Spleen (tissue), 11 donors: ENCODE measurements at regions not wholly inside any gene's neighbourhood (a gene's known extent, or its start where the extent isn't known, plus 50 kb on each side); places are given as distances from the start of the nearest gene placed in this dataset.

Source experiments
- DNase-seq: peaks from one replicate; pipeline ENCODE4 v3.0.0-alpha.2; 2020
- H3K27ac ChIP-seq, 8 donors: fragments of 200-600 bp; sonication (generic) in 7 of 8; 1 replicate in 4 of 8; 2 replicates in 4 of 8; pipeline versions ENCODE4 v1.5.0 to v1.8.0; 2016 to 2021; ENCODE audit warnings: inconsistent platforms in 4 of 8, mild to moderate bottlenecking in 4 of 8, moderate library complexity in 1 of 8
- H3K27me3 ChIP-seq, 7 donors: fragments of 200-600 bp; sonication (generic) in 6 of 7; replicated peaks in 1 of 7; 1 replicate in 4 of 7; 2 replicates in 3 of 7; pipeline versions ENCODE4 v1.5.0 to v1.8.0; 2016 to 2021; ENCODE audit warnings: inconsistent platforms in 3 of 7, mild to moderate bottlenecking in 1 of 7
- H3K36me3 ChIP-seq, 6 donors: fragments of 200-600 bp; sonication (generic) in 5 of 6; 1 replicate in 4 of 6; 2 replicates in 2 of 6; pipeline versions ENCODE4 v1.5.0 to v1.8.0; 2016 to 2021; ENCODE audit warnings: inconsistent platforms in 2 of 6
- H3K4me1 ChIP-seq, 6 donors: fragments of 200-600 bp; sonication (generic) in 5 of 6; 1 replicate in 3 of 6; 2 replicates in 3 of 6; pipeline versions ENCODE4 v1.5.0 to v1.8.0; 2016 to 2021; ENCODE audit warnings: inconsistent platforms in 3 of 6
- H3K4me3 ChIP-seq, 8 donors: fragments of 200-600 bp; sonication (generic) in 7 of 8; 1 replicate in 4 of 8; 2 replicates in 4 of 8; pipeline versions ENCODE4 v1.5.0 to v1.8.0; 2016 to 2021; ENCODE audit warnings: inconsistent platforms in 4 of 8, mild to moderate bottlenecking in 4 of 8, moderate library complexity in 2 of 8
- H3K9me3 ChIP-seq, 8 donors: fragments of 200-600 bp; sonication (generic) in 7 of 8; 1 replicate in 4 of 8; 2 replicates in 4 of 8; pipeline versions ENCODE4 v1.5.0 to v1.8.0; 2016 to 2021; ENCODE audit warnings: inconsistent platforms in 4 of 8
- POLR2A ChIP-seq, 3 donors: fragments of 450-650 bp; IDR thresholded peaks; one replicate each; pipeline ENCODE4 v1.5.1; 2017; ENCODE audit warnings: antibody characterized with exemption in 3 of 3, mild to moderate bottlenecking in 1 of 3
- POLR2AphosphoS5 ChIP-seq, 3 donors: sonication (generic); formaldehyde crosslinking; IDR thresholded peaks; one replicate each; pipeline ENCODE4 v1.5.1; 2017; ENCODE audit warnings: antibody characterized with exemption in 3 of 3
- WGBS, 5 donors: extraction: QIAGEN DNeasy Blood & Tissue Kit in 3 of 5; methylation state at CpG; one replicate each; pipeline versions ENCODE4 v1.1.5 to v1.1.7; 2013 to 2018; 5-methylcytosine and 5-hydroxymethylcytosine counted together
- intact Hi-C: fragments of 100-400 bp; cut with DNase I; formaldehyde crosslinking; loops from one replicate; pipeline ENCODE4 v1.15.0; 2023; ENCODE audit warnings: low total_unique reads
- TF ChIP-seq, protein P1 (sequence below), 11 experiments: fragments of 200-600 bp in 7 of 11; fragments of 450-650 bp in 4 of 11; sonication (generic) in 4 of 11; IDR thresholded peaks in 8 of 11; conservative IDR thresholded peaks in 3 of 11; 1 replicate in 7 of 11; 2 replicates in 4 of 11; pipeline versions ENCODE4 v1.4.0 to v1.8.0; 2016 to 2021; ENCODE audit warnings: antibody characterized with exemption in 11 of 11, inconsistent platforms in 4 of 11, mild to moderate bottlenecking in 1 of 11
- donor health status: healthy with polysubstance abuse.
- donor health status: DM: no; HTN: no; CAD: no; lungs with moderate emphysema.
- donor health status: DM: no; HTN: no; CAD: no.
- donor health status: Bipolar disorder and iron deficiency.
- donor health status: healthy.
- donor health status: DM: no; HTN: no; CAD: no.
- donor health status: DM: yes; HTN: yes; CAD: no.

DNA sequence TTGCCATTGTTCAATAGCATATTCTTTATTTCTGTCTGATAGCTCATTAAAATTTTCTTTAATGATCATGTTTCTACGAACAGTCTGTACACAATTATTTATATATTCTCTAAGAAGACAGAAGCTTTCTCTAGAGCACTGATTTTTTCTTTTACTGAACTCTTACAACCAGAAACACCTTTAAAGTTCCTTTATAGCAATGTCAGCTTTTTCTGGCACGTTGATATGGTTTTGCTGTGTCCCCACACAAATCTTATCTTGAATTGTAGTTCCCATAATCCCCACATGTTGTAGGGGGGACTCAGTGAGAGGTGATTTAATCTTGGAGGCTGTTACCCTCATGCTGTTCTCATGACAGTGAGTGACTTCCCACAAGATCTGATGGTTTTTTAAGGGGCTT, 299.4 kb downstream of the PPARGC1A start:
- no peak for DNase-seq
- no peaks in the 10 kb centered on the region for H3K4me1 ChIP-seq
- peaks cover 0 to 32% (median 18%) of the 10 kb centered on the region in 8 donors for H3K9me3 ChIP-seq
- intact Hi-C loops, result no loop called here
- TF ChIP-seq, protein P1, sequence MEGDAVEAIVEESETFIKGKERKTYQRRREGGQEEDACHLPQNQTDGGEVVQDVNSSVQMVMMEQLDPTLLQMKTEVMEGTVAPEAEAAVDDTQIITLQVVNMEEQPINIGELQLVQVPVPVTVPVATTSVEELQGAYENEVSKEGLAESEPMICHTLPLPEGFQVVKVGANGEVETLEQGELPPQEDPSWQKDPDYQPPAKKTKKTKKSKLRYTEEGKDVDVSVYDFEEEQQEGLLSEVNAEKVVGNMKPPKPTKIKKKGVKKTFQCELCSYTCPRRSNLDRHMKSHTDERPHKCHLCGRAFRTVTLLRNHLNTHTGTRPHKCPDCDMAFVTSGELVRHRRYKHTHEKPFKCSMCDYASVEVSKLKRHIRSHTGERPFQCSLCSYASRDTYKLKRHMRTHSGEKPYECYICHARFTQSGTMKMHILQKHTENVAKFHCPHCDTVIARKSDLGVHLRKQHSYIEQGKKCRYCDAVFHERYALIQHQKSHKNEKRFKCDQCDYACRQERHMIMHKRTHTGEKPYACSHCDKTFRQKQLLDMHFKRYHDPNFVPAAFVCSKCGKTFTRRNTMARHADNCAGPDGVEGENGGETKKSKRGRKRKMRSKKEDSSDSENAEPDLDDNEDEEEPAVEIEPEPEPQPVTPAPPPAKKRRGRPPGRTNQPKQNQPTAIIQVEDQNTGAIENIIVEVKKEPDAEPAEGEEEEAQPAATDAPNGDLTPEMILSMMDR (IDR thresholded peaks at IDR 0.05 in 8 of 11, conservative IDR thresholded peaks at IDR 0.05 in 3 of 11), result no peak
- TF ChIP-seq POLR2AphosphoS5 (IDR thresholded peaks at IDR 0.05) (no peak), POLR2A (IDR thresholded peaks at IDR 0.05) (no peak)
- no peaks in the 10 kb centered on the region for H3K27me3 ChIP-seq
- 49 to 70% (median 63%) methylated on average over 2 of the region's 2 CpGs for WGBS, 5 donors
- H3K27ac ChIP-seq, result no peak overlapping the region
- H3K4me3 ChIP-seq, result no peak overlapping the region
- H3K36me3 ChIP-seq, result no peaks in the 10 kb centered on the region

DNA sequence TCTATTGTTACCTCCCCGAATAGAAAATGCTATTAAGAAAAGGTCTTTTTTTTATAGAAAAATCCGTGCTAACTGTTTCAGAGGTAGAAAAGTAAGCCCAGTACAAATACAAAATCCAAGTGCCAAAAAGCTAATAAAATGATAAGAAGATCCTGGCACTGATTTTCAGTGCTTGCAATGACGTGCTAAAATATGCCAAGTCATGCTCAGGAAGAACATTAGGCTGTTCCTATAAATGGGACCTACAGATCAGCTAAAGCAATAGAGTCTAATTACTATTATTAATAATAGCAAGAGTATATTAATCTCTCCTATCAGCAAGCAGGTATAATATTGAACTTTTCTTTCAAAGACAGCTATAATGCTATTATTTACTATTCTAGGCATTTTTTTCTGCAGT, 305.8 kb downstream of the PPARGC1A start:
- H3K27ac ChIP-seq, result no peak overlapping the region
- WGBS, 5 donors, result 24 to 41% (median 28%) methylated on average over 3 of the region's 3 CpGs
- H3K36me3 ChIP-seq, result no peaks in the 10 kb centered on the region
- TF ChIP-seq POLR2AphosphoS5 (IDR thresholded peaks at IDR 0.05) (no peak), POLR2A (IDR thresholded peaks at IDR 0.05) (no peak)
- TF ChIP-seq, protein P1 (IDR thresholded peaks at IDR 0.05 in 8 of 11, conservative IDR thresholded peaks at IDR 0.05 in 3 of 11), result no peak
- peaks cover 0 to 6% (median 0%) of the 10 kb centered on the region in 8 donors for H3K9me3 ChIP-seq
- H3K4me3 ChIP-seq, result no peak overlapping the region
- no peaks in the 10 kb centered on the region for H3K4me1 ChIP-seq
- DNase-seq, result no peak
- intact Hi-C loops, result no loop called here
- H3K27me3 ChIP-seq, result no peaks in the 10 kb centered on the region

DNA sequence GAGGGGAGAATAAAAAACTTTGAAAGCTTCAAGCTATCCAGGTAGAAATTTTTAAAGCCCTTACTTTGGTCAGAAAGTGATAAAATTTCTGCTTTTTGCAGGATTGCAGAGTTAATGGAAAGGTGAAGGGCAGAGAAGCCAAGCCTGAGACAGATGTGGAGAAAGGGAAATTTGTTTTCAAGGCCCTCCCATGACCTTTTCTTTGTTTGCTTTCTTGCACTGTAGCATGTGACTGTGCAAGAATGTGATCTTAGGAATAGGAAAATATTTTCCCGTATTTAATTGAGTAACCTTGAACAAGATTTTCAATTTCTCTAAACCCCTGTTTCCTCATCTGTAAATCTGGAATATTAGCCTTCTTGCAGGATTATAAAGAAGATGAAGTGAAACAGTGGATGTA, 307.2 kb downstream of the PPARGC1A start:
- H3K27ac ChIP-seq, result no peak overlapping the region
- intact Hi-C loops, result no loop called here
- H3K4me3 ChIP-seq, result no peak overlapping the region

GRCh38 chr4:23579166-23579565, 310.7 kb downstream of the PPARGC1A start:
- no peak overlapping the region for H3K4me3 ChIP-seq
- no peak overlapping the region for H3K27ac ChIP-seq
- DNase-seq, result no peak
- TF ChIP-seq, protein P1 (IDR thresholded peaks at IDR 0.05 in 8 of 11, conservative IDR thresholded peaks at IDR 0.05 in 3 of 11), result no peak
- TF ChIP-seq POLR2AphosphoS5 (IDR thresholded peaks at IDR 0.05), result no peak
- WGBS, 5 donors, result 78 to 88% (median 85%) methylated on average over 6 of the region's 6 CpGs
- intact Hi-C loops, result no loop called here
- peaks cover 0 to 6% (median 0%) of the 10 kb centered on the region in 8 donors for H3K9me3 ChIP-seq
- H3K27me3 ChIP-seq, result no peaks in the 10 kb centered on the region
- no peaks in the 10 kb centered on the region for H3K4me1 ChIP-seq
- no peaks in the 10 kb centered on the region for H3K36me3 ChIP-seq

More for the DNA sequence above, 307.2 kb downstream of the PPARGC1A start:
- no peaks in the 10 kb centered on the region for H3K9me3 ChIP-seq
- no peaks in the 10 kb centered on the region for H3K4me1 ChIP-seq
- no peak for TF ChIP-seq POLR2AphosphoS5 (IDR thresholded peaks at IDR 0.05)
- TF ChIP-seq, protein P1 (IDR thresholded peaks at IDR 0.05 in 8 of 11, conservative IDR thresholded peaks at IDR 0.05 in 3 of 11), result no peak
- TF ChIP-seq POLR2A (IDR thresholded peaks at IDR 0.05), result no peak
- H3K36me3 ChIP-seq, result no peaks in the 10 kb centered on the region
- no peak for DNase-seq
- 51 to 80% (median 63%) methylated on average over 1 of the region's 1 CpG for WGBS, 5 donors
- no peaks in the 10 kb centered on the region for H3K27me3 ChIP-seq
